GM21367 (cell line): ENCODE measurements at regions not wholly inside any gene's neighbourhood (a gene's known extent, or its start where the extent isn't known, plus 50 kb on each side); places are given as distances from the start of the nearest gene placed in this dataset.
"Not testable (repeated sequence)": the region's sequence is repeated elsewhere in the genome, so short reads cannot be mapped to it uniquely, and the experiment has no call there.

ENCODE experiments used
- ATAC-seq: cut with Tn5 transposase; IDR thresholded peaks from one replicate; pipeline ENCODE4 v1.9.1; 2021; ENCODE audit not compliant: unreplicated experiment

- not testable (repeated sequence) for ATAC-seq
Measured at GRCh38 chr1:200254602-200255001, 155.2 kb downstream of the ZNF281 start.

- ATAC-seq: no peak
Measured at GRCh38 chr1:200253774-200254495, 155.9 kb downstream of the ZNF281 start.

GRCh38 chr1:200252531-200252930 lies 157.3 kb downstream of the ZNF281 start:
- no peak for ATAC-seq

GRCh38 chr1:200250469-200250868 lies 159.4 kb downstream of the ZNF281 start:
- no peak for ATAC-seq

GRCh38 chr1:200248541-200248940 lies 161.3 kb downstream of the ZNF281 start:
- ATAC-seq: no peak

GRCh38 chr1:200247518-200247917 lies 162.3 kb downstream of the ZNF281 start:
- ATAC-seq: no peak

- ATAC-seq: no peak
Measured at GRCh38 chr1:200245473-200245872, 164.4 kb downstream of the ZNF281 start.

GRCh38 chr1:200243042-200243437 lies 166.8 kb downstream of the ZNF281 start:
- no peak for ATAC-seq

GRCh38 chr1:200242110-200243041 lies 167.5 kb downstream of the ZNF281 start:
- ATAC-seq: no peak

GRCh38 chr1:200240656-200241055 lies 169.2 kb downstream of the ZNF281 start:
- ATAC-seq: no peak

GRCh38 chr1:200238311-200238710 lies 171.5 kb downstream of the ZNF281 start:
- no peak for ATAC-seq

GRCh38 chr1:200237066-200237465 lies 172.8 kb downstream of the ZNF281 start:
- ATAC-seq: no peak

GRCh38 chr1:200234938-200235337 lies 174.9 kb downstream of the ZNF281 start:
- ATAC-seq: no peak

- ATAC-seq: no peak
Measured at GRCh38 chr1:200233393-200233792, 176.4 kb downstream of the ZNF281 start.

GRCh38 chr1:200231787-200232231 lies 178.0 kb downstream of the ZNF281 start:
- ATAC-seq: no peak

- no peak for ATAC-seq
Measured at GRCh38 chr1:200230671-200231070, 179.2 kb downstream of the ZNF281 start.

GRCh38 chr1:200228486-200228885 lies 181.3 kb downstream of the ZNF281 start:
- ATAC-seq: no peak

GRCh38 chr1:200228081-200228480 lies 181.8 kb downstream of the ZNF281 start:
- ATAC-seq: no peak
